Hepatocyte (in vitro differentiated cells): ENCODE measurements at regions not wholly inside any gene's neighbourhood (a gene's known extent, or its start where the extent isn't known, plus 50 kb on each side); places are given as distances from the start of the nearest gene placed in this dataset.
A peak's percentile ranks its signal among the peaks of the same experiment; 100 is the strongest.

Experiments used
- DNase-seq: peaks from one replicate; pipeline ENCODE4 v3.0.0-alpha.2; 2016; ENCODE audit warnings: low spot score
- H2AFZ ChIP-seq: fragments of 200-600 bp; sonication (generic); 2 replicates; pipeline ENCODE4 v1.6.0; 2016; ENCODE audit warnings: antibody characterized with exemption, mild to moderate bottlenecking
- H3K27ac ChIP-seq: fragments of 200-600 bp; sonication (generic); 2 replicates; pipeline ENCODE4 v1.5.1; 2016; ENCODE audit warnings: mild to moderate bottlenecking
- H3K27me3 ChIP-seq: fragments of 200-600 bp; sonication (generic); 2 replicates; pipeline ENCODE4 v1.6.1; 2016
- H3K36me3 ChIP-seq: fragments of 200-600 bp; sonication (generic); replicated peaks from 2 replicates; pipeline ENCODE4 v1.5.1; 2016; ENCODE audit warnings: low read depth; ENCODE audit not compliant: insufficient read depth
- H3K4me1 ChIP-seq: fragments of 200-600 bp; sonication (generic); 2 replicates; pipeline ENCODE4 v1.5.1; 2016; ENCODE audit warnings: mild to moderate bottlenecking, moderate library complexity; ENCODE audit not compliant: insufficient read depth
- H3K4me2 ChIP-seq: fragments of 200-600 bp; sonication (generic); 2 replicates; pipeline ENCODE4 v1.6.0; 2016
- H3K4me3 ChIP-seq: fragments of 200-600 bp; sonication (generic); 2 replicates; pipeline ENCODE4 v1.5.1; 2016; ENCODE audit warnings: mild to moderate bottlenecking
- H3K79me2 ChIP-seq: fragments of 200-600 bp; sonication (generic); 2 replicates; pipeline ENCODE4 v1.6.0; 2017; ENCODE audit warnings: mild to moderate bottlenecking
- H3K9me2 ChIP-seq: fragments of 200-600 bp; sonication (generic); replicated peaks from 2 replicates; pipeline ENCODE4 v1.6.0; 2017; ENCODE audit warnings: mild to moderate bottlenecking; ENCODE audit not compliant: insufficient read depth
- H3K9me3 ChIP-seq: fragments of 200-600 bp; sonication (generic); 2 replicates; pipeline ENCODE4 v1.5.1; 2016; ENCODE audit warnings: low read depth, mild to moderate bottlenecking
- H4K20me1 ChIP-seq: fragments of 200-600 bp; sonication (generic); 2 replicates; pipeline ENCODE4 v1.6.0; 2016; ENCODE audit warnings: mild to moderate bottlenecking; ENCODE audit not compliant: insufficient read depth, poor library complexity, severe bottlenecking
- CTCF ChIP-seq: fragments of 200-600 bp; sonication (generic); IDR thresholded peaks from 2 replicates; pipeline ENCODE4 v1.5.1; 2016; ENCODE audit warnings: antibody characterized with exemption, mild to moderate bottlenecking; ENCODE audit not compliant: poor library complexity
- EZH2 ChIP-seq: fragments of 200-600 bp; sonication (generic); IDR thresholded peaks from 2 replicates; pipeline ENCODE4 v1.6.1; 2016; ENCODE audit warnings: antibody characterized with exemption, mild to moderate bottlenecking, borderline replicate concordance
- EZH2phosphoT487 ChIP-seq: fragments of 200-600 bp; sonication (generic); IDR thresholded peaks from one replicate; pipeline ENCODE4 v1.6.1; 2018; ENCODE audit warnings: antibody characterized with exemption, mild to moderate bottlenecking, low read depth, moderate library complexity; ENCODE audit not compliant: unreplicated experiment, severe bottlenecking
- WGBS: methylation state at CpG from one replicate; pipeline ENCODE4 v1.1.6; 2016; ENCODE audit warnings: low lambda C conversion rate; ENCODE audit errors: missing lambda C conversion rate; 5-methylcytosine and 5-hydroxymethylcytosine counted together

GRCh38 chr16:77556201-77556873 is 121.5 kb upstream of the ADAMTS18 start:
- H3K27ac ChIP-seq, result no peak overlapping the region
- no peaks in the 10 kb centered on the region for H3K79me2 ChIP-seq
- H3K9me2 ChIP-seq, result no peaks in the 10 kb centered on the region
- TF ChIP-seq EZH2, result no peak
- TF ChIP-seq CTCF, result no peak
- TF ChIP-seq EZH2phosphoT487, result no peak
- no peaks in the 10 kb centered on the region for H3K36me3 ChIP-seq
- no peak overlapping the region for H3K4me3 ChIP-seq
- no peak overlapping the region for H2AFZ ChIP-seq
- no peaks in the 10 kb centered on the region for H3K27me3 ChIP-seq
- peaks cover 4% of the 10 kb centered on the region for H3K4me1 ChIP-seq
- 57% methylated on average over 10 of the region's 10 CpGs for WGBS
- H4K20me1 ChIP-seq, result no peaks in the 10 kb centered on the region
- no peaks in the 10 kb centered on the region for H3K9me3 ChIP-seq
- no peak for DNase-seq
- peak overlapping the region; percentile 33 for H3K4me2 ChIP-seq

GRCh38 chr16:77557385-77557784 is 122.6 kb upstream of the ADAMTS18 start:
- no peak for TF ChIP-seq EZH2phosphoT487
- TF ChIP-seq CTCF, result no peak
- no peak for TF ChIP-seq EZH2
- DNase-seq, result no peak
- Histone ChIP-seq H3K4me3 (no peak overlapping the region), H3K27me3 (no peaks in the 10 kb centered on the region), H3K79me2 (no peaks in the 10 kb centered on the region), H3K27ac (no peak overlapping the region), H3K9me2 (no peaks in the 10 kb centered on the region), H3K4me1 (peaks cover 4% of the 10 kb centered on the region), H2AFZ (no peak overlapping the region), H3K9me3 (no peaks in the 10 kb centered on the region), H4K20me1 (no peaks in the 10 kb centered on the region), H3K4me2 (no peak overlapping the region), H3K36me3 (no peaks in the 10 kb centered on the region)
- WGBS, result 67% methylated on average over 2 of the region's 2 CpGs

GRCh38 chr16:77558786-77559185 is 124.0 kb upstream of the ADAMTS18 start:
- no peak for TF ChIP-seq EZH2phosphoT487
- no peak for TF ChIP-seq EZH2
- TF ChIP-seq CTCF, result no peak
- Histone ChIP-seq H3K27me3 (no peaks in the 10 kb centered on the region), H3K9me3 (no peaks in the 10 kb centered on the region), H3K4me3 (no peak overlapping the region), H3K79me2 (no peaks in the 10 kb centered on the region), H3K36me3 (no peaks in the 10 kb centered on the region), H3K4me2 (no peak overlapping the region), H3K4me1 (peaks cover 4% of the 10 kb centered on the region), H3K9me2 (no peaks in the 10 kb centered on the region), H4K20me1 (no peaks in the 10 kb centered on the region), H3K27ac (no peak overlapping the region), H2AFZ (no peak overlapping the region)
- 69% methylated on average over 2 of the region's 2 CpGs for WGBS
- DNase-seq, result no peak
